Fibroblast of lung (primary cell): ENCODE measurements at regions not wholly inside any gene's neighbourhood (a gene's known extent, or its start where the extent isn't known, plus 50 kb on each side); places are given as distances from the start of the nearest gene placed in this dataset.

Experiments used
- DNase-seq, 2 donors: peaks; one replicate each; pipeline versions ENCODE4 v3.0.0 to v3.0.0-alpha.2; 2010; ENCODE audit warnings: low read depth in 2 of 2
- H2AFZ ChIP-seq: 2 replicates; pipeline ENCODE4 v1.5.1; 2012; ENCODE audit warnings: low read length, control low read depth, inconsistent platforms
- H3K27ac ChIP-seq: 2 replicates; pipeline ENCODE4 v1.5.1; 2011; ENCODE audit warnings: low read length, control low read depth; ENCODE audit not compliant: insufficient read depth
- H3K27me3 ChIP-seq: 2 replicates; pipeline ENCODE4 v1.5.1; 2011; ENCODE audit warnings: mild to moderate bottlenecking, low read length; ENCODE audit not compliant: control insufficient read depth, insufficient read depth
- H3K36me3 ChIP-seq: 2 replicates; pipeline ENCODE4 v1.5.1; 2011; ENCODE audit warnings: low read length; ENCODE audit not compliant: control insufficient read depth, insufficient read depth
- H3K4me1 ChIP-seq: 2 replicates; pipeline ENCODE4 v1.5.1; 2011; ENCODE audit warnings: low read length; ENCODE audit not compliant: control insufficient read depth, insufficient read depth; ENCODE audit errors: extremely low read depth
- H3K4me2 ChIP-seq: 2 replicates; pipeline ENCODE4 v1.5.1; 2011; ENCODE audit warnings: low read length, control low read depth; ENCODE audit not compliant: insufficient read depth; ENCODE audit errors: extremely low read depth
- H3K4me3 ChIP-seq, 4 experiments: fragments of 200-600 bp in 1 of 4; sonication (generic) in 1 of 4; replicated peaks in 1 of 4; 2 replicates each; pipeline ENCODE4 v1.5.1; 2011 to 2016; ENCODE audit warnings: low read length in 4 of 4, low read depth in 3 of 4, mild to moderate bottlenecking in 3 of 4, control low read depth in 2 of 4, inconsistent platforms in 1 of 4, mixed read lengths in 1 of 4; ENCODE audit not compliant: insufficient read depth in 1 of 4; ENCODE audit errors: control extremely low read depth in 1 of 4
- H3K79me2 ChIP-seq: 2 replicates; pipeline ENCODE4 v1.5.1; 2012; ENCODE audit warnings: mild to moderate bottlenecking, low read length, inconsistent platforms; ENCODE audit not compliant: control insufficient read depth, insufficient read depth
- H3K9ac ChIP-seq: 2 replicates; pipeline ENCODE4 v1.5.1; 2011; ENCODE audit warnings: mild to moderate bottlenecking, low read length, control low read depth; ENCODE audit not compliant: insufficient read depth
- H3K9me3 ChIP-seq: 2 replicates; pipeline ENCODE4 v1.5.1; 2012; ENCODE audit warnings: low read depth, low read length; ENCODE audit not compliant: control insufficient read depth, insufficient read depth
- H4K20me1 ChIP-seq: 2 replicates; pipeline ENCODE4 v1.5.1; 2011; ENCODE audit warnings: low read length; ENCODE audit not compliant: control insufficient read depth, insufficient read depth; ENCODE audit errors: extremely low read depth
- CTCF ChIP-seq, 2 donors: IDR thresholded peaks in 1 of 2; conservative IDR thresholded peaks in 1 of 2; 1 replicate in 1 of 2; 2 replicates in 1 of 2; pipeline ENCODE4 v1.5.1; 2011 to 2012; ENCODE audit warnings: low read length in 2 of 2, control low read depth in 1 of 2, inconsistent platforms in 1 of 2, low read depth in 1 of 2, mild to moderate bottlenecking in 1 of 2
- EZH2 ChIP-seq: IDR thresholded peaks from 2 replicates; pipeline ENCODE4 v1.5.1; 2012; ENCODE audit warnings: low read length, control low read depth, mild to moderate bottlenecking; ENCODE audit errors: missing control alignments

- Histone ChIP-seq H3K9ac (no peak overlapping the region), H3K4me1 (no peaks in the 10 kb centered on the region), H4K20me1 (no peaks in the 10 kb centered on the region), H3K36me3 (no peaks in the 10 kb centered on the region), H3K4me3 (no peak overlapping the region), H3K9me3 (no peaks in the 10 kb centered on the region), H3K27ac (no peak overlapping the region), H3K27me3 (no peaks in the 10 kb centered on the region), H2AFZ (no peak overlapping the region), H3K4me2 (no peak overlapping the region), H3K79me2 (no peaks in the 10 kb centered on the region)
- TF ChIP-seq CTCF (conservative IDR thresholded peaks at IDR 0.05 in 1 of 2, IDR thresholded peaks at IDR 0.05 in 1 of 2; ENCODE audit: low read depth in 1 of 2, low read length in 2 of 2) (no peak), EZH2 (no peak)
- DNase-seq = no peak
Measured at GRCh38 chr16:27152121-27152520, 51.2 kb upstream of the KDM8 start.

- no peaks in the 10 kb centered on the region for H3K36me3 ChIP-seq
- no peak overlapping the region for H3K4me2 ChIP-seq
- no peaks in the 10 kb centered on the region for H3K27me3 ChIP-seq
- no peak overlapping the region for H3K4me3 ChIP-seq
- no peak for TF ChIP-seq CTCF (conservative IDR thresholded peaks at IDR 0.05 in 1 of 2, IDR thresholded peaks at IDR 0.05 in 1 of 2; ENCODE audit: low read depth in 1 of 2, low read length in 2 of 2)
- no peak for TF ChIP-seq EZH2
- DNase-seq = no peak
- H3K79me2 ChIP-seq = no peaks in the 10 kb centered on the region
- no peaks in the 10 kb centered on the region for H3K9me3 ChIP-seq
- H3K4me1 ChIP-seq = no peaks in the 10 kb centered on the region
- H3K27ac ChIP-seq = no peak overlapping the region
- no peak overlapping the region for H2AFZ ChIP-seq
- no peaks in the 10 kb centered on the region for H4K20me1 ChIP-seq
- no peak overlapping the region for H3K9ac ChIP-seq
Measured at GRCh38 chr16:27152801-27153200, 50.5 kb upstream of the KDM8 start.
